DOHH2 (cell line): ENCODE measurements at regions not wholly inside any gene's neighbourhood (a gene's known extent, or its start where the extent isn't known, plus 50 kb on each side); places are given as distances from the start of the nearest gene placed in this dataset.

Experiments used
- EZH2phosphoT487 ChIP-seq: fragments of 200-600 bp; sonication (generic); IDR thresholded peaks from 2 replicates; pipeline ENCODE4 v1.6.1; 2017; ENCODE audit warnings: borderline replicate concordance, mild to moderate bottlenecking, antibody characterized with exemption, low read length, moderate library complexity, mixed read lengths
- TF ChIP-seq, protein P1 (sequence below): fragments of 200-600 bp; sonication (generic); IDR thresholded peaks from one replicate; pipeline ENCODE4 v1.5.1; 2014; ENCODE audit warnings: antibody characterized with exemption, mild to moderate bottlenecking, low read depth, low read length; ENCODE audit not compliant: poor library complexity, severe bottlenecking

DNA sequence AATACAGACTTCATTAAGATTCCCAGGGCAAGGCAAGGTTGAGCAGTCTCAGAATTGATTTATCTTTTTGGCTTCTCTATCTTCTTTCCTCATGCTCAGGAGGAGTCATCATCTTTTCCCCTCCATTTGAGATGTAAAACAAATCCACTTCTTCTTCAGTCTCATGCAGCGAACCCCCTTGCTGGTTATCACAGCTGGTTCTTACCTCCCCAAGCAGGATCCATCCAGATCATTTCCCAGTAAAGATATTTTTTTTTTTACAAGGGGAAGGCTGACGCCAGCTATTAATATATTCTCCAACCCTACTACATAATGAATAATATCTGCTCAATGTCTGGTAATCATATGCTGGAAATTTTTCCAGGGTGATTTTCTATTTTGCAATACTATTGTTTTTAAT, 508.9 kb upstream of the NOX3 start:
- TF ChIP-seq, protein P1, sequence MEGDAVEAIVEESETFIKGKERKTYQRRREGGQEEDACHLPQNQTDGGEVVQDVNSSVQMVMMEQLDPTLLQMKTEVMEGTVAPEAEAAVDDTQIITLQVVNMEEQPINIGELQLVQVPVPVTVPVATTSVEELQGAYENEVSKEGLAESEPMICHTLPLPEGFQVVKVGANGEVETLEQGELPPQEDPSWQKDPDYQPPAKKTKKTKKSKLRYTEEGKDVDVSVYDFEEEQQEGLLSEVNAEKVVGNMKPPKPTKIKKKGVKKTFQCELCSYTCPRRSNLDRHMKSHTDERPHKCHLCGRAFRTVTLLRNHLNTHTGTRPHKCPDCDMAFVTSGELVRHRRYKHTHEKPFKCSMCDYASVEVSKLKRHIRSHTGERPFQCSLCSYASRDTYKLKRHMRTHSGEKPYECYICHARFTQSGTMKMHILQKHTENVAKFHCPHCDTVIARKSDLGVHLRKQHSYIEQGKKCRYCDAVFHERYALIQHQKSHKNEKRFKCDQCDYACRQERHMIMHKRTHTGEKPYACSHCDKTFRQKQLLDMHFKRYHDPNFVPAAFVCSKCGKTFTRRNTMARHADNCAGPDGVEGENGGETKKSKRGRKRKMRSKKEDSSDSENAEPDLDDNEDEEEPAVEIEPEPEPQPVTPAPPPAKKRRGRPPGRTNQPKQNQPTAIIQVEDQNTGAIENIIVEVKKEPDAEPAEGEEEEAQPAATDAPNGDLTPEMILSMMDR: no peak
- no peak for TF ChIP-seq EZH2phosphoT487
